ENCODE measurements at regions not wholly inside any gene's neighbourhood (a gene's known extent, or its start where the extent isn't known, plus 50 kb on each side); places are given as distances from the start of the nearest gene placed in this dataset.

DNA sequence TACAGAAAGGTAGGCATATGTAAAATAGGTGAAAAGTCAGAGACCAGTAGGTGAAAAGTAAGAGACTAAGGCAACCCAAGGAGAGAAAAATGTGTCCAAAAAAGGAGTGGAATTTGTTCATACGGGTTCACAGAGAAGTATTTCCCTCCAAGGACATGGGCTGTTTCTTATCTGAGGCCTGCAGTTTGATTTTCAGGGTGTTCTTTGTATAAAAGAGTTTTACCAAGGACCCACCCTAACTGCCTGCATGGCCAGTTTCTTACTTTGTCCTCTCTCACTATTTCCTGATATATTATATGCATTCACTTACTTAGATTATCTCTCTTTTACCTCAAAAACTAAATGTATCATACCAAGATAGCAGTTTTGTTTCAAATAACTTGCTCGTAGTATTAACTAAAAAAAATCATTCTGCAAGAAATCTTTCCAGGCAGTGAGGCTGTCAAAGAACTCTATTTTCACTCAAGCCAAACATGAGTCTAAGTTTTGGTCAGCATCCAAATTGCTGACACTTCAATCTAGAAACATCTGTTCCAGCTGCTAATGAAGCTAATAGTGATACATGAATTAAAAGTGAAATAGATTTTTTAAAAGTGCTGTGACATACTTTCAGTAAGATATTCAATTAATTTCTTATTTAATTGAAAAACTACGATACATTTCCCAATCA is 141.4 kb upstream of the SGCG start:
- no peak for TF ChIP-seq CTCF (IDR thresholded peaks at IDR 0.05)
- TF ChIP-seq, protein P1, sequence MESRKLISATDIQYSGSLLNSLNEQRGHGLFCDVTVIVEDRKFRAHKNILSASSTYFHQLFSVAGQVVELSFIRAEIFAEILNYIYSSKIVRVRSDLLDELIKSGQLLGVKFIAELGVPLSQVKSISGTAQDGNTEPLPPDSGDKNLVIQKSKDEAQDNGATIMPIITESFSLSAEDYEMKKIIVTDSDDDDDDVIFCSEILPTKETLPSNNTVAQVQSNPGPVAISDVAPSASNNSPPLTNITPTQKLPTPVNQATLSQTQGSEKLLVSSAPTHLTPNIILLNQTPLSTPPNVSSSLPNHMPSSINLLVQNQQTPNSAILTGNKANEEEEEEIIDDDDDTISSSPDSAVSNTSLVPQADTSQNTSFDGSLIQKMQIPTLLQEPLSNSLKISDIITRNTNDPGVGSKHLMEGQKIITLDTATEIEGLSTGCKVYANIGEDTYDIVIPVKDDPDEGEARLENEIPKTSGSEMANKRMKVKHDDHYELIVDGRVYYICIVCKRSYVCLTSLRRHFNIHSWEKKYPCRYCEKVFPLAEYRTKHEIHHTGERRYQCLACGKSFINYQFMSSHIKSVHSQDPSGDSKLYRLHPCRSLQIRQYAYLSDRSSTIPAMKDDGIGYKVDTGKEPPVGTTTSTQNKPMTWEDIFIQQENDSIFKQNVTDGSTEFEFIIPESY (IDR thresholded peaks at IDR 0.05; ENCODE audit: borderline replicate concordance, low read depth): no peak
- TF ChIP-seq TEAD4 (IDR thresholded peaks at IDR 0.05; ENCODE audit: borderline replicate concordance, insufficient read depth): no peak
- TF ChIP-seq MXI1 (IDR thresholded peaks at IDR 0.05; ENCODE audit: low read depth, low read length): no peak
- no peak for TF ChIP-seq MEF2A (IDR thresholded peaks at IDR 0.05; ENCODE audit: borderline replicate concordance, low read depth)
- no peak for TF ChIP-seq EP300 (IDR thresholded peaks at IDR 0.05; ENCODE audit: borderline replicate concordance in 1 of 2, low read depth in 1 of 2, low read length in 1 of 2)

All from SK-N-SH (cell line).